SH-SY5Y (cell line): ENCODE measurements at regions not wholly inside any gene's neighbourhood (a gene's known extent, or its start where the extent isn't known, plus 50 kb on each side); places are given as distances from the start of the nearest gene placed in this dataset.

Experiments used
- GATA2 ChIP-seq: IDR thresholded peaks from 2 replicates; pipeline ENCODE4 v1.6.1; 2011; ENCODE audit warnings: mild to moderate bottlenecking, low read depth, low read length
- GATA3 ChIP-seq: IDR thresholded peaks from 2 replicates; pipeline ENCODE4 v1.6.1; 2011; ENCODE audit warnings: low read depth, mild to moderate bottlenecking, low read length, moderate library complexity

DNA sequence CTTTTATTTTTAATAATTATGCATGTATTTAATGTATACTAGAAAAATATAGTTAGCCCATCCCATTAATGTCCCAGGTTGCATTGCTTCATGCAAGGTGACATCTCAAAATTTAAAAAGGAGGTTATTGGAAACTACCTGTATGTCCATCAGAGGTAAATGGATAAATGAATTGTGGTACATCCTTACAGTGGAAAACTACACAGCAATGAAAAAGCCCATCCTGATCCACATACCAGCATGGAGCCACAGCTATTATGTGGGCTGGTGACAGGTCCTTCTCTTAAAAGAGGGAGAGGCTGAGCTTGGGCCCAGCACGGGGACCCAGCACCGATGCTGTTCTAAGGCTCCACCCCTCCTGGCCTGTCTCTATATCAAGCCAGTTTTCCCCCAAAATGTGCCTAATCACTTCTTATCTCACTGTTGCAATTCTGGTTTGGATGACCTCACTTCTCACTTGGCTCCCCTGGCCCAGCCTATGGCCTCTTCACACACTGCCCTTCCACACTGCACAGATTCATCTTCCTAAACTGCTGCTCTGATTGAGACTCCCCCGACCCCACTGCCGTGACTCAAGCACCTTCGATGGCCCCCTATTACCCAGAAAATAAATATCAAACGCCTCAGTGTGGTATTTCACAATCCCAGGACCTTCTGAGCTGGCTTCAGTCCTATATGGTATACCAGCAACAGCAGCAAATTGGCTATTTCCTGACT, 97.1 kb upstream of the NCOR2 start:
- TF ChIP-seq GATA2 (no peak), GATA3 (no peak)
